Kidney (tissue), 13 donors: ENCODE measurements at regions not wholly inside any gene's neighbourhood (a gene's known extent, or its start where the extent isn't known, plus 50 kb on each side); places are given as distances from the start of the nearest gene placed in this dataset.

ENCODE experiments used
- DNase-seq, 5 donors: peaks; one replicate each; pipeline ENCODE4 v3.0.0-alpha.2; 2013 to 2020
- FAIRE-seq: peaks from 2 replicates; lab custom pipeline; 2012; peaks lifted over from hg19 to GRCh38; lab: Jason Lieb, UNC
- H3K27ac ChIP-seq, 2 donors: one replicate each; pipeline ENCODE4 v1.7.0; 2013; ENCODE audit warnings: low read depth in 2 of 2, low read length in 2 of 2, inconsistent platforms in 1 of 2
- H3K27me3 ChIP-seq: one replicate; pipeline ENCODE4 v1.7.1; 2013; ENCODE audit warnings: low read length, inconsistent platforms; ENCODE audit not compliant: control insufficient read depth, insufficient read depth
- H3K36me3 ChIP-seq, 3 donors: one replicate each; pipeline versions ENCODE4 v1.7.0 to v1.7.1; 2013; ENCODE audit warnings: low read length in 3 of 3, control low read depth in 1 of 3, inconsistent platforms in 1 of 3; ENCODE audit not compliant: insufficient read depth in 3 of 3, control insufficient read depth in 2 of 3
- H3K4me1 ChIP-seq, 3 donors: one replicate each; pipeline versions ENCODE4 v1.7.0 to v1.7.1; 2013; ENCODE audit warnings: low read length in 3 of 3, inconsistent platforms in 1 of 3, low read depth in 1 of 3; ENCODE audit not compliant: control insufficient read depth in 2 of 3, insufficient read depth in 2 of 3
- H3K4me3 ChIP-seq, 3 donors: one replicate each; pipeline versions ENCODE4 v1.7.0 to v1.8.1; 2013; ENCODE audit warnings: low read length in 3 of 3, control low read depth in 1 of 3, inconsistent platforms in 1 of 3
- H3K9ac ChIP-seq, 3 donors: one replicate each; pipeline versions ENCODE4 v1.7.0 to v1.7.1; 2013; ENCODE audit warnings: low read length in 3 of 3, control low read depth in 1 of 3, inconsistent platforms in 1 of 3
- H3K9me3 ChIP-seq, 3 donors: one replicate each; pipeline versions ENCODE4 v1.7.0 to v1.7.1; 2013; ENCODE audit warnings: low read length in 3 of 3, control low read depth in 1 of 3, inconsistent platforms in 1 of 3; ENCODE audit not compliant: control insufficient read depth in 2 of 3, insufficient read depth in 1 of 3
- CTCF ChIP-seq: IDR thresholded peaks from 3 replicates; pipeline ENCODE4 v1.5.1; 2012; ENCODE audit warnings: mild to moderate bottlenecking, moderate library complexity, borderline replicate concordance; ENCODE audit not compliant: insufficient read depth; ENCODE audit errors: extremely low read depth
- intact Hi-C: fragments of 100-400 bp; cut with DNase I; formaldehyde crosslinking; loops from one replicate; pipeline ENCODE4 v1.11.1; 2022
- donor health status: control.
- donor health status: control.
- donor health status: control.
- donor health status: control.
- donor health status: control.
- donor health status: DM: yes; HTN: yes; CAD: no.
- donor health status: Normal renal cell carcinoma (clear cell type).

- no peak overlapping the region for H3K27ac ChIP-seq
- TF ChIP-seq CTCF = no peak
- H3K9ac ChIP-seq = no peak overlapping the region
- DNase-seq (no peak), FAIRE-seq (no peak)
- H3K27me3 ChIP-seq = no peaks in the 10 kb centered on the region
- H3K4me1 ChIP-seq = no peaks in the 10 kb centered on the region
- no peaks in the 10 kb centered on the region for H3K9me3 ChIP-seq
- H3K4me3 ChIP-seq = no peak overlapping the region
- no peaks in the 10 kb centered on the region for H3K36me3 ChIP-seq
- intact Hi-C loops = no loop called here
These were observed 1504.4 kb upstream of the CADM2 start for GRCh38 chr3:83454353-83454752.

- Histone ChIP-seq H3K9me3 (no peaks in the 10 kb centered on the region), H3K4me1 (no peaks in the 10 kb centered on the region), H3K36me3 (no peaks in the 10 kb centered on the region), H3K4me3 (no peak overlapping the region), H3K27ac (no peak overlapping the region), H3K27me3 (no peaks in the 10 kb centered on the region), H3K9ac (no peak overlapping the region)
- intact Hi-C loops = no loop called here
- DNase-seq (peak in 2 of 5 donors; percentile 13 to 39), FAIRE-seq (no peak)
- TF ChIP-seq CTCF = no peak
These were observed 1501.2 kb upstream of the CADM2 start for GRCh38 chr3:83457551-83457950.

GRCh38 chr3:83460052-83460451, 1498.7 kb upstream of the CADM2 start:
- Histone ChIP-seq H3K4me1 (no peaks in the 10 kb centered on the region), H3K9me3 (no peaks in the 10 kb centered on the region), H3K9ac (no peak overlapping the region), H3K36me3 (no peaks in the 10 kb centered on the region), H3K4me3 (no peak overlapping the region), H3K27ac (no peak overlapping the region), H3K27me3 (no peaks in the 10 kb centered on the region)
- intact Hi-C loops = no loop called here
- DNase-seq (no peak), FAIRE-seq (no peak)
- no peak for TF ChIP-seq CTCF

- TF ChIP-seq CTCF = no peak
- H3K4me1 ChIP-seq = no peaks in the 10 kb centered on the region
- no peak overlapping the region for H3K9ac ChIP-seq
- no peak overlapping the region for H3K27ac ChIP-seq
- no peaks in the 10 kb centered on the region for H3K36me3 ChIP-seq
- DNase-seq = no peak
- no peaks in the 10 kb centered on the region for H3K27me3 ChIP-seq
- no peak overlapping the region for H3K4me3 ChIP-seq
- intact Hi-C loops = no loop called here
- H3K9me3 ChIP-seq = no peaks in the 10 kb centered on the region
- no peak for FAIRE-seq
These were observed 1497.4 kb upstream of the CADM2 start for GRCh38 chr3:83461411-83461810.
